ENCODE measurements at regions not wholly inside any gene's neighbourhood (a gene's known extent, or its start where the extent isn't known, plus 50 kb on each side); places are given as distances from the start of the nearest gene placed in this dataset.

GRCh38 chr1:70571191-70571590 lies 160.1 kb downstream of the CTH start (continued):
- TF ChIP-seq HSF1 (IDR thresholded peaks at IDR 0.05; ENCODE audit: low read depth, low read length): no peak
- no peak for TF ChIP-seq CREB1 (IDR thresholded peaks at IDR 0.05; ENCODE audit: low read depth)
- no peak for TF ChIP-seq MYC (IDR thresholded peaks at IDR 0.05; ENCODE audit: insufficient read depth, insufficient read length, insufficient replicate concordance, low read length, severe bottlenecking)
- TF ChIP-seq IRF3 (IDR thresholded peaks at IDR 0.05): no peak
- no peak for TF ChIP-seq TCF12 (IDR thresholded peaks at IDR 0.05; ENCODE audit: low read depth, low read length)

GRCh38 chr1:70573317-70573843 lies 162.3 kb downstream of the CTH start:
- Histone ChIP-seq H3K27ac (ENCODE audit: control insufficient read depth, insufficient read depth) (no peak overlapping the region), H3K4me3 (no peak overlapping the region), H3K9ac (ENCODE audit: control insufficient read depth, insufficient read depth, low read length) (no peak overlapping the region), H3K4me2 (ENCODE audit: control insufficient read depth, insufficient read depth) (no peak overlapping the region), H3K36me3 (ENCODE audit: control insufficient read depth in 2 of 2, insufficient read depth in 2 of 2, low read length in 1 of 2) (no peaks in the 10 kb centered on the region), H4K20me1 (ENCODE audit: control insufficient read depth, insufficient read depth) (no peaks in the 10 kb centered on the region), H3K27me3 (replicated peaks in 1 of 2; ENCODE audit: control insufficient read depth in 2 of 2, insufficient read depth in 2 of 2, low read length in 1 of 2) (no peaks in the 10 kb centered on the region), H3K4me1 (ENCODE audit: control insufficient read depth, insufficient read depth, low read length) (no peaks in the 10 kb centered on the region), H3K9me3 (replicated peaks; ENCODE audit: control insufficient read depth, insufficient read depth, low read length) (no peaks in the 10 kb centered on the region), H3K79me2 (ENCODE audit: control insufficient read depth, insufficient read depth, low read length) (no peaks in the 10 kb centered on the region), H2AFZ (ENCODE audit: control insufficient read depth, low read depth, low read length) (no peak overlapping the region)
- WGBS (ENCODE audit: insufficient coverage, insufficient replicate concordance, low lambda C conversion rate, missing lambda C conversion rate): 95% methylated on average over 2 of the region's 2 CpGs
- intact Hi-C loops (cut with micrococcal nuclease; ENCODE audit: unreplicated experiment) (no loop called here), in situ Hi-C loops (cut with MboI) (no loop called here)
- RAD21 ChIA-PET (ENCODE audit: unreplicated experiment): no interaction called here
- no peak for DNase-seq (ENCODE audit: low read depth, low spot score)
- ATAC-seq: no peak
- CTCF ChIA-PET: no interaction called here
- no peak for FAIRE-seq
- POLR2A ChIA-PET: no interaction called here
- no TSS peak for BruUV-seq (replicated peaks)
- SMC1A ChIA-PET (ENCODE audit: uncharacterized antibody, unreplicated experiment): no interaction called here
- no peak for TF ChIP-seq EP300 (IDR thresholded peaks at IDR 0.05; ENCODE audit: borderline replicate concordance in 1 of 2, control insufficient read depth in 1 of 2, low read depth in 2 of 2, low read length in 2 of 2)
- TF ChIP-seq ZBTB4 (CRISPR knock-in tag; IDR thresholded peaks at IDR 0.05): no peak
- no peak for TF ChIP-seq E2F4 (IDR thresholded peaks at IDR 0.05; ENCODE audit: low read depth, low read length)
- no peak for TF ChIP-seq DPF2 (IDR thresholded peaks at IDR 0.05)
- TF ChIP-seq ZNF687 (IDR thresholded peaks at IDR 0.05): no peak

Data from GM12878 (cell line).